VCaP (cell line): ENCODE measurements at regions not wholly inside any gene's neighbourhood (a gene's known extent, or its start where the extent isn't known, plus 50 kb on each side); places are given as distances from the start of the nearest gene placed in this dataset.
A peak's percentile ranks its signal among the peaks of the same experiment; 100 is the strongest.

Experiments
- H3K27ac ChIP-seq: fragments of 450-650 bp; 2 replicates; pipeline ENCODE4 v1.5.1; 2017
- TF ChIP-seq, protein P1 (sequence below): fragments of 450-650 bp; conservative IDR thresholded peaks from 2 replicates; pipeline ENCODE4 v1.5.1; 2017; ENCODE audit warnings: mild to moderate bottlenecking, moderate library complexity

- H3K27ac ChIP-seq = peak overlapping the region; percentile 99; the same call in 1 of the 2 replicates
- TF ChIP-seq, protein P1, sequence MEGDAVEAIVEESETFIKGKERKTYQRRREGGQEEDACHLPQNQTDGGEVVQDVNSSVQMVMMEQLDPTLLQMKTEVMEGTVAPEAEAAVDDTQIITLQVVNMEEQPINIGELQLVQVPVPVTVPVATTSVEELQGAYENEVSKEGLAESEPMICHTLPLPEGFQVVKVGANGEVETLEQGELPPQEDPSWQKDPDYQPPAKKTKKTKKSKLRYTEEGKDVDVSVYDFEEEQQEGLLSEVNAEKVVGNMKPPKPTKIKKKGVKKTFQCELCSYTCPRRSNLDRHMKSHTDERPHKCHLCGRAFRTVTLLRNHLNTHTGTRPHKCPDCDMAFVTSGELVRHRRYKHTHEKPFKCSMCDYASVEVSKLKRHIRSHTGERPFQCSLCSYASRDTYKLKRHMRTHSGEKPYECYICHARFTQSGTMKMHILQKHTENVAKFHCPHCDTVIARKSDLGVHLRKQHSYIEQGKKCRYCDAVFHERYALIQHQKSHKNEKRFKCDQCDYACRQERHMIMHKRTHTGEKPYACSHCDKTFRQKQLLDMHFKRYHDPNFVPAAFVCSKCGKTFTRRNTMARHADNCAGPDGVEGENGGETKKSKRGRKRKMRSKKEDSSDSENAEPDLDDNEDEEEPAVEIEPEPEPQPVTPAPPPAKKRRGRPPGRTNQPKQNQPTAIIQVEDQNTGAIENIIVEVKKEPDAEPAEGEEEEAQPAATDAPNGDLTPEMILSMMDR = no peak
Observed at GRCh38 chr22:19610518-19611253, 86.5 kb upstream of the CLDN5 start.

- TF ChIP-seq, protein P1 = no peak
- H3K27ac ChIP-seq = peak overlapping the region; percentile 99; the same call in 1 of the 2 replicates
Observed at GRCh38 chr22:19611590-19611989, 87.4 kb upstream of the CLDN5 start.

GRCh38 chr22:19612866-19613572 lies 88.8 kb upstream of the CLDN5 start:
- no peak overlapping the region for H3K27ac ChIP-seq
- TF ChIP-seq, protein P1 = no peak

DNA sequence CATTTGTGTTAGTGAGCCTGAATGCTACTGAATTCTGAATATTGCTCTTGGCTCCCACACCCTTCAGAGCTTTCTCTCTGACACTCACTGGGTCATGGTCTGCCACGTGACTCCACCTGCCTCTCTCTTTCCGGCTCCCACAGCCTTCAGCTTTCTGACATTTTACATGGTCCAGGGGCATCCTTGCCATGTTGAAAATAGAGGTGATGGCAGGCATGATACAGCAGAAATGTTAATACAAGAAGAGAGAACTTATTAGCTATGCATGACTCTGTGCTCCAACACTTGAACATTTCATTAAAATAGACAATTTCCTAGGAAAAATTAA lies 90.3 kb upstream of the CLDN5 start:
- no peak overlapping the region for H3K27ac ChIP-seq
- TF ChIP-seq, protein P1 = no peak

DNA sequence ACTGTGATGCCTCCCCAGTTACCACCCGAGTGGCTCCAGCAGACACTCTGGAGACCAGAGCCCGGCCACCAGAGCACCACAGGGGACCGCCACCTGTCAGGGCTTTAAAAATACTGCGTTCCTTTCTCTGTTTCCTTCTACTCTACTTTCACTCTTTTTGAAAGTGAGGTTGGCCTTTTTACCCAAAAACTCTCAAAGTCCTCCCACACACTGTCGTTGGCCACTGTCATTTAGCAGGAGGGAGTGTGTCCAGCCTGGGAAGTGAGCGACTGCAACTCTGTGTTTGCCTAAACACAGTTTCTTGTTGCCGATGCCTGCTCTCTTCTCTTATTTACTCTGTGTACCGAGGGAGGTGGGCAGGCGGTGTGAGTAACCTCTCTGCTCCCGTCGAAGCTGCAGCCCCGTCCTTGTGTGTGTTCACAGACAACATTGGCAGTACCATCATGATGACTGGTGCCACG lies 90.8 kb upstream of the CLDN5 start:
- H3K27ac ChIP-seq = no peak overlapping the region
- TF ChIP-seq, protein P1 = no peak

- TF ChIP-seq, protein P1 = no peak
- no peak overlapping the region for H3K27ac ChIP-seq
Observed at GRCh38 chr22:19615867-19616581, 91.8 kb upstream of the CLDN5 start.
